Lung (tissue), 11 donors: ENCODE measurements at regions not wholly inside any gene's neighbourhood (a gene's known extent, or its start where the extent isn't known, plus 50 kb on each side); places are given as distances from the start of the nearest gene placed in this dataset.

Experiments used
- ATAC-seq: fragments of 200-7000 bp; cut with Tn5 transposase; one replicate; pipeline ENCODE4 v1.9.1; 2020; ENCODE audit warnings: moderate number of reproducible peaks; ENCODE audit not compliant: insufficient read depth, low FRiP score
- DNase-seq, 3 donors: peaks; one replicate each; pipeline ENCODE4 v3.0.0-alpha.2; 2013 to 2017
- H3K27ac ChIP-seq, 2 donors: one replicate each; pipeline ENCODE4 v1.5.1; 2013; ENCODE audit warnings: mild to moderate bottlenecking in 2 of 2, moderate library complexity in 2 of 2, control low read depth in 1 of 2, inconsistent platforms in 1 of 2, low read depth in 1 of 2, low read length in 1 of 2
- H3K27me3 ChIP-seq, 3 donors: one replicate each; pipeline ENCODE4 v1.5.1; 2013; ENCODE audit warnings: low read length in 2 of 3; ENCODE audit not compliant: control insufficient read depth in 3 of 3, insufficient read depth in 3 of 3
- H3K36me3 ChIP-seq, 4 donors: one replicate each; pipeline ENCODE4 v1.5.1; 2013; ENCODE audit warnings: low read length in 4 of 4, mild to moderate bottlenecking in 1 of 4, moderate library complexity in 1 of 4; ENCODE audit not compliant: control insufficient read depth in 4 of 4, insufficient read depth in 4 of 4
- H3K4me1 ChIP-seq, 5 donors: one replicate each; pipeline ENCODE4 v1.5.1; 2013; ENCODE audit warnings: low read length in 5 of 5, mild to moderate bottlenecking in 2 of 5, moderate library complexity in 1 of 5; ENCODE audit not compliant: control insufficient read depth in 5 of 5, insufficient read depth in 5 of 5
- H3K4me3 ChIP-seq: one replicate; pipeline ENCODE4 v1.5.1; 2013; ENCODE audit warnings: mild to moderate bottlenecking, control low read depth, moderate library complexity
- H3K9ac ChIP-seq, 2 donors: one replicate each; pipeline ENCODE4 v1.5.1; 2013; ENCODE audit warnings: low read length in 2 of 2, control low read depth in 1 of 2; ENCODE audit not compliant: insufficient read depth in 1 of 2
- H3K9me3 ChIP-seq, 4 donors: one replicate each; pipeline ENCODE4 v1.5.1; 2013; ENCODE audit warnings: low read length in 3 of 4, mild to moderate bottlenecking in 1 of 4, moderate library complexity in 1 of 4; ENCODE audit not compliant: control insufficient read depth in 4 of 4, insufficient read depth in 3 of 4
- CTCF ChIP-seq: IDR thresholded peaks from 2 replicates; pipeline ENCODE4 v1.5.1; 2012; ENCODE audit warnings: mild to moderate bottlenecking; ENCODE audit errors: control extremely low read depth, extremely low read depth
- whole genome bisulfite sequencing, 2 donors: extraction: QIAGEN DNeasy Blood & Tissue Kit; methylation state at CpG; one replicate each; pipeline ENCODE4 v1.1.7; 2013; 5-methylcytosine and 5-hydroxymethylcytosine counted together
- donor health status: control.
- donor health status: control.
- donor health status: Bipolar disorder and iron deficiency.
- donor health status: healthy.
- donor health status: DM: yes; HTN: yes; CAD: no.

- no peak overlapping the region for H3K4me3 ChIP-seq
- H3K27ac ChIP-seq = no peak overlapping the region
- no peak overlapping the region for H3K9ac ChIP-seq
- no peaks in the 10 kb centered on the region for H3K36me3 ChIP-seq
- no peaks in the 10 kb centered on the region for H3K27me3 ChIP-seq
- no peak for ATAC-seq
- peaks cover 0 to 11% (median 3%) of the 10 kb centered on the region in 5 donors for H3K4me1 ChIP-seq
- 94 to 98% methylated on average over 2 of the region's 2 CpGs for WGBS, 2 donors
- H3K9me3 ChIP-seq = no peaks in the 10 kb centered on the region
- TF ChIP-seq CTCF = no peak
- DNase-seq = no peak
Measured at GRCh38 chr10:43881657-43882056, 233.0 kb upstream of the ZNF32 start.

GRCh38 chr10:43880160-43880559 lies 231.5 kb upstream of the ZNF32 start:
- ATAC-seq (no peak), DNase-seq (no peak)
- Histone ChIP-seq H3K4me1 (peaks cover 0 to 15% (median 3%) of the 10 kb centered on the region in 5 donors), H3K27me3 (no peaks in the 10 kb centered on the region), H3K4me3 (no peak overlapping the region), H3K36me3 (no peaks in the 10 kb centered on the region), H3K9ac (no peak overlapping the region), H3K9me3 (no peaks in the 10 kb centered on the region), H3K27ac (no peak overlapping the region)
- WGBS, 2 donors = 83 to 85% methylated on average over 7 to 8 of the region's 8 CpGs
- TF ChIP-seq CTCF = no peak

GRCh38 chr10:43879742-43880141 lies 231.1 kb upstream of the ZNF32 start:
- no peak for TF ChIP-seq CTCF
- H3K4me3 ChIP-seq = no peak overlapping the region
- H3K9ac ChIP-seq = no peak overlapping the region
- ATAC-seq (no peak), DNase-seq (no peak)
- no peak overlapping the region for H3K27ac ChIP-seq
- peaks cover 0 to 15% (median 3%) of the 10 kb centered on the region in 5 donors for H3K4me1 ChIP-seq
- 83 to 91% methylated on average over 12 of the region's 12 CpGs for WGBS, 2 donors
- H3K36me3 ChIP-seq = no peaks in the 10 kb centered on the region
- H3K9me3 ChIP-seq = no peaks in the 10 kb centered on the region
- no peaks in the 10 kb centered on the region for H3K27me3 ChIP-seq

- WGBS, 2 donors = 91 to 94% methylated on average over 7 of the region's 7 CpGs
- ATAC-seq (no peak), DNase-seq (no peak)
- H3K4me3 ChIP-seq = no peak overlapping the region
- peaks cover 0 to 15% (median 3%) of the 10 kb centered on the region in 5 donors for H3K4me1 ChIP-seq
- peak overlapping the region in 1 of 2 donors; percentile 60 for H3K27ac ChIP-seq
- no peaks in the 10 kb centered on the region for H3K9me3 ChIP-seq
- H3K36me3 ChIP-seq = no peaks in the 10 kb centered on the region
- no peak overlapping the region for H3K9ac ChIP-seq
- no peak for TF ChIP-seq CTCF
- no peaks in the 10 kb centered on the region for H3K27me3 ChIP-seq
Measured at GRCh38 chr10:43879162-43879561, 230.5 kb upstream of the ZNF32 start.
